Ammon's horn (tissue), 1 donor: ENCODE measurements at regions not wholly inside any gene's neighbourhood (a gene's known extent, or its start where the extent isn't known, plus 50 kb on each side); places are given as distances from the start of the nearest gene placed in this dataset.

Source experiments
- DNase-seq: peaks from one replicate; pipeline ENCODE4 v3.0.0-alpha.2; 2016; ENCODE audit warnings: low spot score

GRCh38 chr4:106512706-106513105, 144.1 kb upstream of the GIMD1 start:
- DNase-seq, result no peak

GRCh38 chr4:106507440-106507839, 138.9 kb upstream of the GIMD1 start:
- no peak for DNase-seq

- no peak for DNase-seq
Measured at GRCh38 chr4:106503116-106504050, 134.8 kb upstream of the GIMD1 start.

GRCh38 chr4:106502106-106502699, 133.6 kb upstream of the GIMD1 start:
- DNase-seq, result peak; percentile 61

GRCh38 chr4:106497271-106497670, 128.7 kb upstream of the GIMD1 start:
- DNase-seq, result no peak

- no peak for DNase-seq
Measured at GRCh38 chr4:106496061-106496460, 127.5 kb upstream of the GIMD1 start.

- no peak for DNase-seq
Measured at GRCh38 chr4:106495476-106495875, 126.9 kb upstream of the GIMD1 start.

GRCh38 chr4:106494066-106494465, 125.5 kb upstream of the GIMD1 start:
- no peak for DNase-seq

GRCh38 chr4:106493086-106493485, 124.5 kb upstream of the GIMD1 start:
- DNase-seq, result no peak

GRCh38 chr4:106486533-106486932, 118.0 kb upstream of the GIMD1 start:
- DNase-seq, result no peak

GRCh38 chr4:106481801-106482200, 113.2 kb upstream of the GIMD1 start:
- no peak for DNase-seq

GRCh38 chr4:106478152-106478551, 109.6 kb upstream of the GIMD1 start:
- DNase-seq, result no peak

- no peak for DNase-seq
Measured at GRCh38 chr4:106476741-106477140, 108.2 kb upstream of the GIMD1 start.

- no peak for DNase-seq
Measured at GRCh38 chr4:106473515-106473914, 104.9 kb upstream of the GIMD1 start.

GRCh38 chr4:106471151-106471550, 102.6 kb upstream of the GIMD1 start:
- DNase-seq, result no peak

GRCh38 chr4:106463622-106464021, 95.0 kb upstream of the GIMD1 start:
- DNase-seq, result no peak

- DNase-seq, result no peak
Measured at GRCh38 chr4:106454581-106454980, 86.0 kb upstream of the GIMD1 start.

GRCh38 chr4:106454021-106454420, 85.4 kb upstream of the GIMD1 start:
- DNase-seq, result no peak

- no peak for DNase-seq
Measured at GRCh38 chr4:106451091-106451490, 82.5 kb upstream of the GIMD1 start.

- DNase-seq, result no peak
Measured at GRCh38 chr4:106450249-106450648, 81.7 kb upstream of the GIMD1 start.

GRCh38 chr4:106444557-106444956, 76.0 kb upstream of the GIMD1 start:
- DNase-seq, result no peak

- no peak for DNase-seq
Measured at GRCh38 chr4:106430797-106431196, 62.2 kb upstream of the GIMD1 start.

GRCh38 chr4:106429885-106430284, 61.3 kb upstream of the GIMD1 start:
- no peak for DNase-seq

GRCh38 chr4:106426069-106426468, 57.5 kb upstream of the GIMD1 start:
- DNase-seq, result no peak
